Aorta (tissue), 5 donors: ENCODE measurements at regions not wholly inside any gene's neighbourhood (a gene's known extent, or its start where the extent isn't known, plus 50 kb on each side); places are given as distances from the start of the nearest gene placed in this dataset.
"Not testable (repeated sequence)": the region's sequence is repeated elsewhere in the genome, so short reads cannot be mapped to it uniquely, and the experiment has no call there.

Experiments used
- ATAC-seq: fragments of 200-7000 bp; cut with Tn5 transposase; one replicate; pipeline ENCODE4 v1.9.1; 2022; ENCODE audit warnings: moderate library complexity; ENCODE audit not compliant: low FRiP score
- DNase-seq, 2 donors: peaks; one replicate each; pipeline ENCODE4 v3.0.0-alpha.2; 2020
- H3K27ac ChIP-seq, 2 donors: one replicate each; pipeline ENCODE4 v1.5.1; 2013; ENCODE audit warnings: low read length in 2 of 2, mild to moderate bottlenecking in 2 of 2, moderate library complexity in 2 of 2, control low read depth in 1 of 2, inconsistent platforms in 1 of 2, low read depth in 1 of 2
- H3K27me3 ChIP-seq, 2 donors: one replicate each; pipeline ENCODE4 v1.6.1; 2013; ENCODE audit warnings: control low read depth in 1 of 2, low read length in 1 of 2, mild to moderate bottlenecking in 1 of 2, moderate library complexity in 1 of 2; ENCODE audit not compliant: insufficient read depth in 2 of 2, control insufficient read depth in 1 of 2
- H3K36me3 ChIP-seq, 2 donors: one replicate each; pipeline ENCODE4 v1.6.1; 2013; ENCODE audit warnings: control low read depth in 1 of 2, low read length in 1 of 2, mild to moderate bottlenecking in 1 of 2; ENCODE audit not compliant: insufficient read depth in 2 of 2, control insufficient read depth in 1 of 2
- H3K4me1 ChIP-seq, 2 donors: one replicate each; pipeline ENCODE4 v1.6.1; 2013; ENCODE audit warnings: low read length in 2 of 2, control low read depth in 1 of 2, mild to moderate bottlenecking in 1 of 2, moderate library complexity in 1 of 2; ENCODE audit not compliant: insufficient read depth in 2 of 2, control insufficient read depth in 1 of 2
- H3K4me3 ChIP-seq, 2 donors: one replicate each; pipeline ENCODE4 v1.5.1; 2013; ENCODE audit warnings: low read length in 2 of 2, control low read depth in 1 of 2, mild to moderate bottlenecking in 1 of 2
- H3K9me3 ChIP-seq: one replicate; pipeline ENCODE4 v1.6.1; 2013; ENCODE audit warnings: mild to moderate bottlenecking, low read length; ENCODE audit not compliant: control insufficient read depth
- WGBS, 2 donors: extraction: QIAGEN DNeasy Blood & Tissue Kit; methylation state at CpG; one replicate each; pipeline ENCODE4 v1.1.7; 2013; 5-methylcytosine and 5-hydroxymethylcytosine counted together
- intact Hi-C, 2 donors: fragments of 100-400 bp; cut with DNase I; formaldehyde crosslinking; loops; one replicate each; pipeline versions ENCODE4 v1.14.2 to v1.15.0; 2022
- donor health status: healthy with polysubstance abuse.
- donor health status: Bipolar disorder and iron deficiency.
- donor health status: DM: no; HTN: no; CAD: no.
- donor health status: DM: no; HTN: no; CAD: no.
- donor health status: DM: yes; HTN: yes; CAD: no.

- ATAC-seq: no peak
Measured at GRCh38 chr9:81312346-81312745, 377.0 kb downstream of the TLE1 start.

GRCh38 chr9:81308404-81308803, 380.9 kb downstream of the TLE1 start:
- Histone ChIP-seq H3K27me3 (no peaks in the 10 kb centered on the region), H3K4me3 (no peak overlapping the region), H3K9me3 (no peaks in the 10 kb centered on the region), H3K4me1 (no peaks in the 10 kb centered on the region), H3K27ac (no peak overlapping the region), H3K36me3 (no peaks in the 10 kb centered on the region)
- intact Hi-C loops: no loop called here
- WGBS, 2 donors: 93 to 95% methylated on average over 4 of the region's 4 CpGs
- ATAC-seq (no peak), DNase-seq (no peak)

More at GRCh38 chr9:81312346-81312745, 377.0 kb downstream of the TLE1 start:
- Histone ChIP-seq H3K9me3 (no peaks in the 10 kb centered on the region), H3K36me3 (no peaks in the 10 kb centered on the region), H3K27me3 (no peaks in the 10 kb centered on the region), H3K4me3 (no peak overlapping the region), H3K27ac (no peak overlapping the region), H3K4me1 (no peaks in the 10 kb centered on the region)
- intact Hi-C loops: no loop called here
- no peak for DNase-seq
- WGBS, 2 donors: 77 to 81% methylated on average over 3 of the region's 3 CpGs

- H3K4me3 ChIP-seq, intact Hi-C loops, H3K27me3 ChIP-seq, H3K9me3 ChIP-seq, DNase-seq, ATAC-seq, H3K36me3 ChIP-seq, H3K27ac ChIP-seq, H3K4me1 ChIP-seq: not testable (repeated sequence)
- 76 to 77% methylated on average over 5 of the region's 5 CpGs for WGBS, 2 donors
Measured at GRCh38 chr9:81307791-81308190, 381.6 kb downstream of the TLE1 start.

- DNase-seq (no peak), ATAC-seq (no peak)
- H3K27ac ChIP-seq: no peak overlapping the region
- no peaks in the 10 kb centered on the region for H3K27me3 ChIP-seq
- H3K36me3 ChIP-seq: no peaks in the 10 kb centered on the region
- H3K9me3 ChIP-seq: no peaks in the 10 kb centered on the region
- no peak overlapping the region for H3K4me3 ChIP-seq
- no peaks in the 10 kb centered on the region for H3K4me1 ChIP-seq
- intact Hi-C loops: no loop called here
- WGBS, 2 donors: 88 to 90% methylated on average over 6 of the region's 6 CpGs
Measured at GRCh38 chr9:81305561-81306182, 383.7 kb downstream of the TLE1 start.

- ATAC-seq: no peak
- WGBS, 2 donors: 83 to 90% methylated on average over 5 of the region's 5 CpGs
- H3K4me1 ChIP-seq: no peaks in the 10 kb centered on the region
- no peak overlapping the region for H3K27ac ChIP-seq
- H3K27me3 ChIP-seq: no peaks in the 10 kb centered on the region
- intact Hi-C loops: no loop called here
- no peak for DNase-seq
- no peaks in the 10 kb centered on the region for H3K9me3 ChIP-seq
- H3K4me3 ChIP-seq: no peak overlapping the region
- H3K36me3 ChIP-seq: no peaks in the 10 kb centered on the region
Measured at GRCh38 chr9:81303658-81304057, 385.7 kb downstream of the TLE1 start.

GRCh38 chr9:81293651-81294050, 395.7 kb downstream of the TLE1 start:
- intact Hi-C loops: no loop called here
- Histone ChIP-seq H3K9me3 (no peaks in the 10 kb centered on the region), H3K36me3 (no peaks in the 10 kb centered on the region), H3K4me3 (no peak overlapping the region), H3K27ac (no peak overlapping the region), H3K4me1 (no peaks in the 10 kb centered on the region), H3K27me3 (no peaks in the 10 kb centered on the region)
- DNase-seq (no peak), ATAC-seq (no peak)

- Histone ChIP-seq H3K36me3 (no peaks in the 10 kb centered on the region), H3K27ac (no peak overlapping the region), H3K4me1 (no peaks in the 10 kb centered on the region), H3K4me3 (no peak overlapping the region), H3K27me3 (no peaks in the 10 kb centered on the region), H3K9me3 (no peaks in the 10 kb centered on the region)
- DNase-seq (no peak), ATAC-seq (no peak)
- intact Hi-C loops: no loop called here
- 95 to 97% methylated on average over 7 of the region's 7 CpGs for WGBS, 2 donors
Measured at GRCh38 chr9:81292056-81292805, 397.1 kb downstream of the TLE1 start.

- H3K9me3 ChIP-seq: no peaks in the 10 kb centered on the region
- DNase-seq (no peak), ATAC-seq (no peak)
- no peaks in the 10 kb centered on the region for H3K27me3 ChIP-seq
- WGBS, 2 donors: 92 to 94% methylated on average over 1 of the region's 1 CpG
- H3K4me1 ChIP-seq: no peaks in the 10 kb centered on the region
- no peak overlapping the region for H3K4me3 ChIP-seq
- intact Hi-C loops: no loop called here
- no peak overlapping the region for H3K27ac ChIP-seq
- no peaks in the 10 kb centered on the region for H3K36me3 ChIP-seq
Measured at GRCh38 chr9:81289622-81290021, 399.7 kb downstream of the TLE1 start.

- ATAC-seq: no peak
- Histone ChIP-seq H3K36me3 (no peaks in the 10 kb centered on the region), H3K27ac (no peak overlapping the region), H3K9me3 (no peaks in the 10 kb centered on the region), H3K4me3 (no peak overlapping the region), H3K4me1 (no peaks in the 10 kb centered on the region), H3K27me3 (no peaks in the 10 kb centered on the region)
- no peak for DNase-seq
- 17 to 22% methylated on average over 1 of the region's 1 CpG for WGBS, 2 donors
- intact Hi-C loops: no loop called here
Measured at GRCh38 chr9:81268048-81268447, 421.3 kb downstream of the TLE1 start.
